ENCODE measurements at regions not wholly inside any gene's neighbourhood (a gene's known extent, or its start where the extent isn't known, plus 50 kb on each side); places are given as distances from the start of the nearest gene placed in this dataset.

DNA sequence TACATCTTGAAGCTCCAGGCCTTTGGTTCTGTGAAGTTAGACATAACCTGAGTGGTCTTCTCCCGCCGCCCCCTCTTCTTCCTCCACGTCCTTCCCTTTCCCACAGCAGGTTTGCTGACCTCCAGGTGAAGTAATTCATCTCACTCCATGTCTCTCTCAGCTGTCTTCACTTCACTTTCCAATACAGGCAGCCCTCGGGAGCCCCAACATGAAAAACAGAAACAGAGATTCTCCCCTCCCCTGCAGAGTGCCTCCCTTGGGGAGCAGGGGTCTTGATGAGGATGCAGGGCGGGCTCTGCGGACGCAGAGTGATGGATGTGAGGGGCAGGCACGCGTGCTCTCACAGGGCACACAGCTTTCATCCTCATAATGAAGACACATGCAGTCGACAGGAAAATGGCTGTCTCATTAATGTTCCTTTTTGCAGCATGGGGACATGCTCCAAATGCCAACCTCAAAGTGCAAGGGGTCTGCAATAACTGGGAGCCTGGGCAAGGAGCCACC lies 95.6 kb downstream of the GPAM start:
- CTCF ChIA-PET, result no interaction called here
- DNase-seq (ENCODE audit: low read depth), result no peak
- Histone ChIP-seq H3K36me3 (ENCODE audit: control insufficient read depth, insufficient read depth, low read length) (no peaks in the 10 kb centered on the region), H3K4me3 (ENCODE audit: low read depth, low read length) (no peak overlapping the region), H3K27me3 (ENCODE audit: control insufficient read depth, insufficient read depth, low read length) (no peaks in the 10 kb centered on the region)
- POLR2A ChIA-PET, result no interaction called here
- TF ChIP-seq, protein P1, sequence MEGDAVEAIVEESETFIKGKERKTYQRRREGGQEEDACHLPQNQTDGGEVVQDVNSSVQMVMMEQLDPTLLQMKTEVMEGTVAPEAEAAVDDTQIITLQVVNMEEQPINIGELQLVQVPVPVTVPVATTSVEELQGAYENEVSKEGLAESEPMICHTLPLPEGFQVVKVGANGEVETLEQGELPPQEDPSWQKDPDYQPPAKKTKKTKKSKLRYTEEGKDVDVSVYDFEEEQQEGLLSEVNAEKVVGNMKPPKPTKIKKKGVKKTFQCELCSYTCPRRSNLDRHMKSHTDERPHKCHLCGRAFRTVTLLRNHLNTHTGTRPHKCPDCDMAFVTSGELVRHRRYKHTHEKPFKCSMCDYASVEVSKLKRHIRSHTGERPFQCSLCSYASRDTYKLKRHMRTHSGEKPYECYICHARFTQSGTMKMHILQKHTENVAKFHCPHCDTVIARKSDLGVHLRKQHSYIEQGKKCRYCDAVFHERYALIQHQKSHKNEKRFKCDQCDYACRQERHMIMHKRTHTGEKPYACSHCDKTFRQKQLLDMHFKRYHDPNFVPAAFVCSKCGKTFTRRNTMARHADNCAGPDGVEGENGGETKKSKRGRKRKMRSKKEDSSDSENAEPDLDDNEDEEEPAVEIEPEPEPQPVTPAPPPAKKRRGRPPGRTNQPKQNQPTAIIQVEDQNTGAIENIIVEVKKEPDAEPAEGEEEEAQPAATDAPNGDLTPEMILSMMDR (IDR thresholded peaks at IDR 0.05; ENCODE audit: insufficient read depth, low read depth, low read length), result no peak

DNA sequence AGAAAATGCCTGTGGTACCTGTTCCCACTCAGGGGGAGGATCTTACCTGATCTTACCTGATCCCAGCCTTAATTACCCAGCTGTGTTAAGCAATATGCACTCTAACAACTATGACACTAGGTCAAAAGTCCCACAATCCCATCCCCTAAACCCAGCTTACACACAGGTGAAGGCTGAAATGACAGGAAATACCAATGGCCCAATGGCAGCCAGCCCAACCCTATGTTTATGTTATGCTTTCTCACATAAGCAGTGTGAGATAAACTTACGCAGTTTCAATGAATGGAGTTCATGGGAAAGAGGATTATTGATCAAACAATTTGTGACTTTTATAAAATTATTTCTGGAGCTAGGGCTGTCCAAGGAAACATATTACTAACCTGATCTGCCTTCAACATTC lies 91.9 kb downstream of the GPAM start:
- DNase-seq (ENCODE audit: low read depth), result no peak
- H3K4me3 ChIP-seq (ENCODE audit: low read depth, low read length), result no peak overlapping the region
- H3K36me3 ChIP-seq (ENCODE audit: control insufficient read depth, insufficient read depth, low read length), result no peaks in the 10 kb centered on the region
- no peaks in the 10 kb centered on the region for H3K27me3 ChIP-seq (ENCODE audit: control insufficient read depth, insufficient read depth, low read length)
- ChIA-PET CTCF (interaction anchor here (1.7 kb wide), 1 partner anchor 224 kb away, joined by 3 read pairs; no protein-coding TSS in a partner anchor), POLR2A (no interaction called here)
- TF ChIP-seq, protein P1 (IDR thresholded peaks at IDR 0.05; ENCODE audit: insufficient read depth, low read depth, low read length), result no peak

DNA sequence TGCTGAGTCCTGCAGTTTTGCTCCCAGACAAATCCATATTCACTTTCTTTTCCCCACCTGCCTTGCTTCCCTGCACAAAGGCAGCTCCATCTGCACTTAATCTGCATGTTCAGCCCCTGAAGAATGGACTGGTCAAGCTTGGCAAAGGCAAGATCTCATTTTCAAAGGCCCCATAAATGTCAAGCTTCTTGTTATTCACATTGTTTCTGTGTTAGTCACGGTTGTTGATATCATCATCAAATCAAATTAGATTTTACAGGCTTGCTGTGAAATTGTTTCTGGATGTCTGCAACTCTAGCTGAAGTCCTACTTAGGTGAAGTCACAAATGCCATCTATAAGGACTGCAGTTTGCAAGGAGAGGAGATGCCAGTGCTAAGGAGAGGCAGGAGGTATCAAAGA lies 91.0 kb downstream of the GPAM start:
- no peak for DNase-seq (ENCODE audit: low read depth)
- Histone ChIP-seq H3K27me3 (ENCODE audit: control insufficient read depth, insufficient read depth, low read length) (no peaks in the 10 kb centered on the region), H3K36me3 (ENCODE audit: control insufficient read depth, insufficient read depth, low read length) (no peaks in the 10 kb centered on the region), H3K4me3 (ENCODE audit: low read depth, low read length) (no peak overlapping the region)
- TF ChIP-seq, protein P1 (IDR thresholded peaks at IDR 0.05; ENCODE audit: insufficient read depth, low read depth, low read length), result no peak
- ChIA-PET CTCF (interaction anchor here (1.7 kb wide), 1 partner anchor 223 kb away, joined by 3 read pairs; no protein-coding TSS in a partner anchor), POLR2A (no interaction called here)

DNA sequence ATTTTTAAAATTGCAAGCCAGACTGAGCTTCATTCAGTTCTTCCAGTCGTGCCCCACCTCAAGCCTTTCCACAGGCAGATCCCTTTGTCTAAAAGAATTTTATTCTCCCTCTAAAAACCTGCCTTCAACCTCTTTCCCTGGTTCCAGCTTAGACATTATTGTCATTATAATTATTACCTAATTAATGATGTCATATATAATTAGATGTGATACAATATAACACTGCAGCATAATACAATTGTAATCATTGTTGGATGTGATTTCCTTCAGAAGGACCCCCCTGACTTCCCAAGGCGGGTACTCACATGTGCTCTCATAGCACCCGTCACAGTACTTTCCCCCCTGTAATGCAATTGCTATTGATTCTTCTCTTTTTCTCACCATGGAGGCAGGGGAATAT lies 88.6 kb downstream of the GPAM start:
- TF ChIP-seq, protein P1 (IDR thresholded peaks at IDR 0.05; ENCODE audit: insufficient read depth, low read depth, low read length), result no peak
- Histone ChIP-seq H3K27me3 (ENCODE audit: control insufficient read depth, insufficient read depth, low read length) (no peaks in the 10 kb centered on the region), H3K4me3 (ENCODE audit: low read depth, low read length) (no peak overlapping the region), H3K36me3 (ENCODE audit: control insufficient read depth, insufficient read depth, low read length) (no peaks in the 10 kb centered on the region)
- no peak for DNase-seq (ENCODE audit: low read depth)
- POLR2A ChIA-PET, result no interaction called here
- CTCF ChIA-PET, result no interaction called here

DNA sequence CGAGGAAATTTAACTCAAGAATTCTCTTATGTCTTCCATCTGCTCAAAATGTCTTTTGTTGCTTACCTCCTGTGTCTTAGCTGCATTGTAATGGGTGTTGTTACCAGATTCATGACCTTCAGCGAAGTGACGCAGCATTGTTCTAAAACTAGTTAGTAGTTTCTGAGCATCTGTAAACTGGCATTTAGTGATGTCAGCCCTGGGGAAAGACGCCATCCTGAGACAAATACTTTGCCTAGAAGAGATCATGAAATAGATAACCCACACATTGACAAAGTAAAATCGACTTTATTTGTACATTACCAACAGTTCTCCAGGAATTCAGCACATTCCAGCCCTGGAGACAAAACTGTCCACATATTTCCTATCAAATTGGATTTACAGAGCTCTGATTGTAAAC lies 87.8 kb downstream of the GPAM start:
- no peaks in the 10 kb centered on the region for H3K27me3 ChIP-seq (ENCODE audit: control insufficient read depth, insufficient read depth, low read length)
- ChIA-PET CTCF (no interaction called here), POLR2A (no interaction called here)
- no peak for DNase-seq (ENCODE audit: low read depth)
- no peak overlapping the region for H3K4me3 ChIP-seq (ENCODE audit: low read depth, low read length)
- H3K36me3 ChIP-seq (ENCODE audit: control insufficient read depth, insufficient read depth, low read length), result no peaks in the 10 kb centered on the region
- TF ChIP-seq, protein P1 (IDR thresholded peaks at IDR 0.05; ENCODE audit: insufficient read depth, low read depth, low read length), result no peak

All from BJ (cell line).